GM21576 (cell line): ENCODE measurements at regions not wholly inside any gene's neighbourhood (a gene's known extent, or its start where the extent isn't known, plus 50 kb on each side); places are given as distances from the start of the nearest gene placed in this dataset.

Experiments
- ATAC-seq: cut with Tn5 transposase; IDR thresholded peaks from one replicate; pipeline ENCODE4 v1.9.1; 2021; ENCODE audit warnings: mild to moderate bottlenecking, moderate library complexity; ENCODE audit not compliant: unreplicated experiment

GRCh38 chr4:71269233-71269632 lies 69.6 kb upstream of the SLC4A4 start:
- ATAC-seq, result no peak

- peak; percentile 48 for ATAC-seq
Measured at GRCh38 chr4:71270901-71271300, 67.9 kb upstream of the SLC4A4 start.

GRCh38 chr4:71272976-71273375 lies 65.8 kb upstream of the SLC4A4 start:
- no peak for ATAC-seq

- no peak for ATAC-seq
Measured at GRCh38 chr4:71275004-71275403, 63.8 kb upstream of the SLC4A4 start.

GRCh38 chr4:71275570-71275969 lies 63.2 kb upstream of the SLC4A4 start:
- ATAC-seq, result no peak

GRCh38 chr4:71277353-71277752 lies 61.5 kb upstream of the SLC4A4 start:
- no peak for ATAC-seq

- ATAC-seq, result no peak
Measured at GRCh38 chr4:71283642-71284257, 55.1 kb upstream of the SLC4A4 start.

- ATAC-seq, result no peak
Measured at GRCh38 chr4:71287305-71287704, 51.5 kb upstream of the SLC4A4 start.

GRCh38 chr4:71288875-71289274 lies 49.9 kb upstream of the SLC4A4 start:
- ATAC-seq, result no peak
